ENCODE measurements at regions not wholly inside any gene's neighbourhood (a gene's known extent, or its start where the extent isn't known, plus 50 kb on each side); places are given as distances from the start of the nearest gene placed in this dataset.

GRCh38 chr6:43996618-43997344 is 130.5 kb downstream of the MRPL14 start:
- no peak for DNase-seq
- H3K4me3 ChIP-seq (ENCODE audit: insufficient read depth, low read depth, low read length), result no peak overlapping the region

GRCh38 chr6:43995137-43995536 is 132.1 kb downstream of the MRPL14 start:
- no peak for DNase-seq
- no peaks in the 10 kb centered on the region for H3K36me3 ChIP-seq (replicated peaks; ENCODE audit: control insufficient read depth, insufficient read depth, low read length)
- H3K4me3 ChIP-seq (ENCODE audit: insufficient read depth, low read depth, low read length), result no peak overlapping the region
- no peaks in the 10 kb centered on the region for H3K27me3 ChIP-seq (ENCODE audit: control insufficient read depth, insufficient read depth, low read length)

More at GRCh38 chr6:43996618-43997344, 130.5 kb downstream of the MRPL14 start:
- Histone ChIP-seq H3K27me3 (ENCODE audit: control insufficient read depth, insufficient read depth, low read length) (no peaks in the 10 kb centered on the region), H3K36me3 (replicated peaks; ENCODE audit: control insufficient read depth, insufficient read depth, low read length) (no peaks in the 10 kb centered on the region)

- peak; percentile 42 for DNase-seq
- Histone ChIP-seq H3K36me3 (replicated peaks; ENCODE audit: control insufficient read depth, insufficient read depth, low read length) (no peaks in the 10 kb centered on the region), H3K4me3 (ENCODE audit: insufficient read depth, low read depth, low read length) (no peak overlapping the region), H3K27me3 (ENCODE audit: control insufficient read depth, insufficient read depth, low read length) (no peaks in the 10 kb centered on the region)
Measured at GRCh38 chr6:43993881-43994523, 133.2 kb downstream of the MRPL14 start.

- H3K36me3 ChIP-seq (replicated peaks; ENCODE audit: control insufficient read depth, insufficient read depth, low read length), result no peaks in the 10 kb centered on the region
- no peak for DNase-seq
- no peaks in the 10 kb centered on the region for H3K27me3 ChIP-seq (ENCODE audit: control insufficient read depth, insufficient read depth, low read length)
- H3K4me3 ChIP-seq (ENCODE audit: insufficient read depth, low read depth, low read length), result no peak overlapping the region
Measured at GRCh38 chr6:43992783-43993644, 134.2 kb downstream of the MRPL14 start.

- Histone ChIP-seq H3K36me3 (replicated peaks; ENCODE audit: control insufficient read depth, insufficient read depth, low read length) (no peaks in the 10 kb centered on the region), H3K4me3 (ENCODE audit: insufficient read depth, low read depth, low read length) (no peak overlapping the region), H3K27me3 (ENCODE audit: control insufficient read depth, insufficient read depth, low read length) (no peaks in the 10 kb centered on the region)
- no peak for DNase-seq
Measured at GRCh38 chr6:43992126-43992663, 135.1 kb downstream of the MRPL14 start.

- H3K36me3 ChIP-seq (replicated peaks; ENCODE audit: control insufficient read depth, insufficient read depth, low read length), result no peaks in the 10 kb centered on the region
- no peak overlapping the region for H3K4me3 ChIP-seq (ENCODE audit: insufficient read depth, low read depth, low read length)
- DNase-seq, result peak; percentile 25
- H3K27me3 ChIP-seq (ENCODE audit: control insufficient read depth, insufficient read depth, low read length), result no peaks in the 10 kb centered on the region
Measured at GRCh38 chr6:43990627-43991619, 136.3 kb downstream of the MRPL14 start.

GRCh38 chr6:43990275-43990626 is 137.0 kb downstream of the MRPL14 start:
- Histone ChIP-seq H3K4me3 (ENCODE audit: insufficient read depth, low read depth, low read length) (no peak overlapping the region), H3K36me3 (replicated peaks; ENCODE audit: control insufficient read depth, insufficient read depth, low read length) (no peaks in the 10 kb centered on the region), H3K27me3 (ENCODE audit: control insufficient read depth, insufficient read depth, low read length) (no peaks in the 10 kb centered on the region)
- peak; percentile 25 for DNase-seq

GRCh38 chr6:43989581-43990146 is 137.6 kb downstream of the MRPL14 start:
- no peaks in the 10 kb centered on the region for H3K36me3 ChIP-seq (replicated peaks; ENCODE audit: control insufficient read depth, insufficient read depth, low read length)
- H3K27me3 ChIP-seq (ENCODE audit: control insufficient read depth, insufficient read depth, low read length), result no peaks in the 10 kb centered on the region
- DNase-seq, result peak; percentile 32
- H3K4me3 ChIP-seq (ENCODE audit: insufficient read depth, low read depth, low read length), result no peak overlapping the region

- Histone ChIP-seq H3K36me3 (replicated peaks; ENCODE audit: control insufficient read depth, insufficient read depth, low read length) (no peaks in the 10 kb centered on the region), H3K27me3 (ENCODE audit: control insufficient read depth, insufficient read depth, low read length) (no peaks in the 10 kb centered on the region; the same call in 1 of the 2 replicates), H3K4me3 (ENCODE audit: insufficient read depth, low read depth, low read length) (no peak overlapping the region)
- DNase-seq, result no peak
Measured at GRCh38 chr6:43988801-43989200, 138.5 kb downstream of the MRPL14 start.

- Histone ChIP-seq H3K4me3 (ENCODE audit: insufficient read depth, low read depth, low read length) (no peak overlapping the region), H3K36me3 (replicated peaks; ENCODE audit: control insufficient read depth, insufficient read depth, low read length) (no peaks in the 10 kb centered on the region), H3K27me3 (ENCODE audit: control insufficient read depth, insufficient read depth, low read length) (no peaks in the 10 kb centered on the region; the same call in 1 of the 2 replicates)
- no peak for DNase-seq
Measured at GRCh38 chr6:43987838-43988439, 139.3 kb downstream of the MRPL14 start.

- Histone ChIP-seq H3K4me3 (ENCODE audit: insufficient read depth, low read depth, low read length) (no peak overlapping the region), H3K27me3 (ENCODE audit: control insufficient read depth, insufficient read depth, low read length) (no peaks in the 10 kb centered on the region; the same call in 1 of the 2 replicates), H3K36me3 (replicated peaks; ENCODE audit: control insufficient read depth, insufficient read depth, low read length) (no peaks in the 10 kb centered on the region)
- no peak for DNase-seq
Measured at GRCh38 chr6:43986177-43986825, 141.0 kb downstream of the MRPL14 start.

- DNase-seq, result peak; percentile 23
- Histone ChIP-seq H3K4me3 (ENCODE audit: insufficient read depth, low read depth, low read length) (no peak overlapping the region), H3K27me3 (ENCODE audit: control insufficient read depth, insufficient read depth, low read length) (no peaks in the 10 kb centered on the region; the same call in none of the 2 replicates), H3K36me3 (replicated peaks; ENCODE audit: control insufficient read depth, insufficient read depth, low read length) (no peaks in the 10 kb centered on the region)
Measured at GRCh38 chr6:43985329-43985728, 141.9 kb downstream of the MRPL14 start.

All from H7 (cell line).